ENCODE measurements at regions not wholly inside any gene's neighbourhood (a gene's known extent, or its start where the extent isn't known, plus 50 kb on each side); places are given as distances from the start of the nearest gene placed in this dataset.
A peak's percentile ranks its signal among the peaks of the same experiment; 100 is the strongest.
"Not testable (repeated sequence)": the region's sequence is repeated elsewhere in the genome, so short reads cannot be mapped to it uniquely, and the experiment has no call there.

DNA sequence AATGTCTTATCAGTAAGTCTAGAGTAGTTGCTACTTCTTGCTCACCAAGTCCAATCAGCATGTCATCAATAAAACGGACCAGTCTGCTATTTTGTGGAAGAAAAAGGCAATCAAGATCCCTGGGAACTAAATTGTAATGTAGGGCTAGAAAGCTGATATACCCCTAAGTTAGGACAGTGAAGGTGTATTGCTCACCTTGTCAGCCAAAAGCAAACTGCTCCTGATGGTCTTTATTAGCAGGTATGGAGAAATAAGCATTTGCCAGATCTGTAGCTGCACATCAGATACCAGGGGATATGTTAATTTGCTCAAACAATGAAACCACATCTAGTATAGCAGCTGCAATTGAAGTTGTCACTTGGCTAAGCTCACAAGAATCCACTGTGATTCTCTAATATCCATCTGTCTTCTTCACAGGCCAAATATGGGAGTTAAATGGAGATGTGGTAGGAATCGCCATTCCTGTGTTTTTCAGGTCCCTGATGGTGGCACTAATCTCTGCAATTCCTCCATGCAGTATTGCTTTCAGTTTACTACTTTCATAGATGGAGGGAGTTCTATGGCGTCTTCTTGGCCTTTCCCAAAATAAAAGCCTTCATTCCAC lies 75.0 kb downstream of the TMEM237 start:
- no peak for DNase-seq

DNA sequence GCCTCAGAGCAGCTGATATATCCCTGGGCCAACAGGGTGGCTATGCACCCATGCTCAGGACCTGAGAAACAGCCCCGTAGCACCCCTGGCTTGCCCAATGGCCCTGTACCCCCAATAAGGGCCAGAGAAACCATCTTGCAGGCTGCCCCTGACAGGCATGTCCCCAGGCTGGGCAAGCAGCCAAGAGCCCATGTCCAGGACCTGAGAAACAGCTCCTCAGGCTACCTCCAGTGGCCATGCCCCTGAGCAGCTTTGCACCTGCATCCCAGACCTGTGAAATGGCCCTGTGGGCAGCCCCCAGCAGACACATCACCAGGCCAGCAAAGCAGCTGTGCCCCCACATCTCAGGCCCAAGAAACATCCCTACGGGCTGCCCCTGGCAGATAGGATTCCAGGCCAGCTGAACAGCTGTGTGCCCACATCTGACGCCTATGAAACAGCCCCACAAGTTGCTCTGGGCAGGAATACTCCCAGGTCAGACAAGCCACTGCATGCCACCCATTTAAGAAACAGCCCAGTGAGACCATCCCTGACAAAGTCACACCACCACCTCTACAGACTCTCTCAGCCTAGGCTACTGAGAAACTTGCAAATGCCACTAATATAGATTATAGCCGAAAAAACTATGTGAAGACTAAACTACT lies 84.1 kb downstream of the TMEM237 start:
- DNase-seq: no peak

- no peak for DNase-seq
Observed at GRCh38 chr2:201558665-201559064, 84.6 kb downstream of the TMEM237 start.

DNA sequence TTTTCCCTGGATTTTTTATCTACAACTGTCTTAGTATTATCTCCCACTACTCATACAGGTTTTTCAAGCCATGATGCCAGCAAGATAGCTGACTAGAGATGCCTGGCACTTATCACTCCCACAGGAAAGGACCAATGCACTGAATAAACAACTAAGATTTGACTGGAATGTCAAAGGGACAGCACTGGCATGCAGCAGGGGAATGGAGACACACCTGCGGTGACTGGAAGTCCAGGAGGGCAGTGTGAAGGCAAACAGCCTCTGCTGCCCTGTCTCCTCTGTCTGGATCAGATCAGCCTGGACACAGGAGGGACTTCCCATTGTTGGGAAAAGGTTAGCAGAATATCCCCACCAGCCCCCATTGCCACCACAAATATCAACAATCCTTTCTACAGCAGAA lies 85.1 kb downstream of the TMEM237 start:
- DNase-seq: no peak

DNA sequence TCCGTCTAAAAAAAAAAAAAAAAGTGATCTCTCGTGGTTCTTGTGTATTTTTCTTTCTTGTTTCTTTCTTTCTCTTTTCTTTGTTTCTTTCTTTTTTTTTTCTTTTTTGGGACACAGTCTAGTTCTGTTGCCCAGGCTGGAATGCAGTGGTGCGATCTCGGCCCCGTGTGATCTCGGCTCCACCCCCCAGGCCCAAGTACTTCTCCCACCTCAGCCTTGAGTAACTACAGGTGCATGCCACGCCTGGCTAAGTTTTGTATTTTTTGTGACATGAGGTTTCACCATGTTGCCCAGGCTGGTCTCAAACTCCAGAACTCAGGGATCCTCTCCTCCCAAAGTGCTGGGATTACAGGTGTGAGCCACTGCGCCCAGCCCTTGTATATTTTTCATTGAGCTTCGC lies 91.4 kb downstream of the TMEM237 start:
- DNase-seq: no peak

- DNase-seq: no peak
Observed at GRCh38 chr2:201546576-201546975, 95.0 kb downstream of the STRADB start.

GRCh38 chr2:201542291-201542690 lies 90.8 kb downstream of the STRADB start:
- DNase-seq: peak; percentile 1

- DNase-seq: not testable (repeated sequence)
Observed at GRCh38 chr2:201539271-201539670, 87.7 kb downstream of the STRADB start.

GRCh38 chr2:201538025-201538424 lies 86.5 kb downstream of the STRADB start:
- DNase-seq: no peak

GRCh38 chr2:201536754-201537153 lies 85.2 kb downstream of the STRADB start:
- DNase-seq: no peak

- no peak for DNase-seq
Observed at GRCh38 chr2:201536046-201536445, 84.5 kb downstream of the STRADB start.

DNA sequence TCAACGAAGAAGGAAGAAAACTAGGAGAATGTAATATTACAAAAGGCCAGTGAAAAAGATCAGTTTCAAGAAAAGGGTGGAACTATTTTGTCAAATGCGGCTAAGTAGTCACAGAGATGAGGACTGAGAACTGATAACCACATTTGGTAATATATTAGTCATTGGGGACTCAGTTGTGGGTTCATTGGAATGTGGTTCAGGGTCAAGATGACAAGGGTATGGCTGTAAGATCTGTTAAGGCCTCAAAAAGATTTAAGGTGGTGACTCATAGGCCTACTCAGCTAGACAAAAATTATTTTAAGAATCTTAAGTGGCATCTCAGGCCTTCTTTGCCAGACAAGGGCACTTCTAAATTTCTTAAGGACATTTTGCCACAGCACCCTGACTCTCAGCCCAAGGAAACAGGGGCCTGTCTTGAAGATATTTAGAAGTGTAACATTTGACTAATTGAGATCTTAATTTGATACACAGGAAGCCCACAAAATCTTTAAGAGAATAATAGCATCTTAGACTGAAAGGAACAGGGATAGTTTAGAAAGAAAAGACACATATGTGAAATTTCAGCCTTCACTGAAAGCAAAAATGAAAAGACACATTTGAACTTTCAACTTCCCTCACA lies 81.3 kb downstream of the STRADB start:
- DNase-seq: no peak

Data from NCI-H2029 treated with DMSO at 0.1 percent for 48 hours (cell line).